NCI-H2196 treated with DMSO at 0.1 percent for 48 hours (cell line): ENCODE measurements at regions not wholly inside any gene's neighbourhood (a gene's known extent, or its start where the extent isn't known, plus 50 kb on each side); places are given as distances from the start of the nearest gene placed in this dataset.

Source experiments
- DNase-seq: peaks from one replicate; lab custom pipeline; 2025; ENCODE audit not compliant: unreplicated experiment; lab: John Stamatoyannopoulos, UW

DNA sequence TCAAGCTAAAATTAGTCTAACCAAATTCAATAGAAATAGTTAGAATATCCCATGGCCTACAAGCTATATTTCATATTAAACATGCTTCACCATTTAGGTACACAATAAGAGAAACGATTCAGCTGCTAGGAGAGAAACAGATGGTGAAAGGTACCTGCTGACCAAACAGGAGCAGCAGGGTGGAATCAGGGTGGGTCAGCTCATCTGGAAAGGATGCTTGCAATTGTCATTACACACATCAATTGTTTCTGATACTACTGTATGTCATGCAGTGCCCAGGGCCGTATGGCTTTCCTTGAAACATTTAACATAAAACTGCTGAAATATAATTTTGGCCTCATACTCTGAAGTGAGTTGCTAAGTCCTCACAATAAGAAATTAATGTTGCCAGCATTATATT, 776.0 kb downstream of the DACH1 start:
- DNase-seq, result no peak

DNA sequence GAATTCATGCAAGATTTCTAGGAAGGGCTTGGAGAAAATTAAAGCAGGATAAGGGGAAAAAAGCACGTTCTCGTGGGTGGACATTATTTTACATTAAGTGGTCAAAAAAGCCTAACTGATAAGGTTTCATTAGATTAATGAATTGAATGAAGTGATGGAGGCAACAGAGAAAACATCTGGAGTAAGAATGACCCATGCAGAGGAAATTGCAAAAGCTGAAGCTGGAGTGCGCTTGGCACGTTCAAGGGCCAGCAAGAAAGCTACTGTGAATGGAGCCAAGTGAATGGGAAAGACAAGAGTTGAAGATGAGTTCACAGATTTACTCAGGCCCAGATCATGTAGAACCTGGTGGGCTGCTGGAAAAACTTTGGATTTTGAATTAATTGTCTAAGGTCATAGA, 777.9 kb downstream of the DACH1 start:
- DNase-seq, result no peak

DNA sequence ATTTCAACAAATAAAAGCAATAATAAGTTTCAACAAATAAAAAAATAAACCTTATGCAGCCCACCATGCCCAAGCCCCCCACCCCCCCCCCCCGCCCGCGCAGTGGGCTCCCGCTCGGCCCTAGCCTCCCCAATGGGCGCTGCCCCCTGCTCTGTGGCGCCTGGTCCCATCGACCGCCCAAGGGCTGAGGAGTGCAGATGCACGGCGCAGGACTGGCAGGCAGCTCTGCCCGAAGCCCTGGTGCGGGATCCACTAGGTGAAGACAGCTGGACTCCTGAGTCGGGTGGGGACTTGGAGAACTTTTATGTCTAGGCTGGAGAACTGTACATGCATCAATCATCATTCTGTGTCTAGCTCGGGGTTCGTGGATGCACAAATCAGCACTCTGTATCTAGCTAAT, 779.6 kb downstream of the DACH1 start:
- DNase-seq, result no peak

DNA sequence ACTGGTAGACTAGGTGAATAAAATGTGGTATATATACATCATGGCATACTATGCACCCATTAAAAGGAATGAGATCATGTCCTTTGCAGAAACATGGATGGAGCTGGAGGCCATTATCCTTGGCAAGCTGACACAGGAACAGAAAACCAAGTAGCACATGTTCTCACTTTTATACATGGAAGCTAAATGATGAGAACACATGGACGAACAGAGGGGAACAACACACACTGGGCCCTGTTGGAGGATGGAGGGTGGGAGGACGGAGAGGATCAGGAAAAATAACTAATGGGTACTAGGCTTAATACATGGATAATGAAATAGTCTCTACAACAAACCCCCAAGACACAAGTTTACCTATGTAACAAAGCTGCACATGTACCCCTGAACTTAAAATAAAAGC, 780.0 kb downstream of the DACH1 start:
- DNase-seq, result no peak

DNA sequence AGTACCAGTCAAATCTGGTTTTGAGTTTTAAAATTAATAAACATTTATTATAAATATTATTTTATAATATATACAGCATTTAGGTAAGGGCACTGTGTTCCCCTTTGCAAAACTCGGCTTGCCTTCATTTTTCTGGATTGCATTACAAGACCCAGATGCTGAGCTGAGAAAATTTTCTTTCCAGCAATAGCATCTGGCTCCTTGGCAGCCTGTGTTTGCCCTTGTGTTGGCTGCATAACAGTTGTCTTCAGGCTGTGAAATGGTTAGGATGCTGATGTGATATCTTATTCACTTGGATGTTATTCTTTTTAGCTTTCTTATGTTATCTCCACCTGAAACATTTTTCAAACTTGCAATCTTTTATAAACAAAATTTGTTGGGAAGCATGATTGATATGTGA, 784.4 kb downstream of the DACH1 start:
- DNase-seq, result no peak

DNA sequence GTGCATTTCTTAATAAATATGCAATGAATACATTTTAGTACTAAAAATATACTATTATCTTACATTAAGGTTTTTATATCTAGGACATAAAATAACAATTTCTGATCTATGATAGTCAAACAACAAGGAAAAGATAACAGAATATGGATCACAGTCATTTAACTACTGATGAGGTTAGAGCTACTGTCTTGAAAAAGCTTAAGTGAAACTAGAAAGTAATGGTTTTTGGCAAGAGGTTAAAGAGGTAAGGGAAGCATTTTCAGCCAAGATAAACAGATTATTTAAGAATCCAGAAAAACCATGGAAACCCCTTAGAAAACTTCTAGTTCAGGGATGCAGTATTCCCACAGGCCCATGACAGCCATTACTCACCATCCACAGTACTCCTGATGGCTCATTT, 787.4 kb downstream of the DACH1 start:
- no peak for DNase-seq

DNA sequence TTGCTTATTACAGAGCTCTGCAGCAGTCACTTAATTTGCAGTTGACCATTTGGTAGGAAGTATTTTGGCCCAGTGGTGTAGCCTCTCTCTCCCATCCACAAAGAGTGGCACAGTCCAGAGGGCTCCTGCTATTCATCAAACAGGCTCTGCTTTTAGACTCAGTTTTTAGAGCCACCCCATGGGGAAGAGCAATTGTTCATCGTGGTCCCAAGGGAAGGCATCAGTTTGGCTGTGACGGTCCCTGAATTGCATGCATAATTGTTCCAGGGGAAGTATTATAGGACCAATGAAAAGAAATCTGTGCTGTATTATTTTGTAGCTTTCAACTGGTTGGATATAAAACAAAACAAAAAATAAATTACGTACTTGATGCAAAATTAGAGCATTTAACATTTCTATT, 799.0 kb downstream of the DACH1 start:
- DNase-seq, result no peak

DNA sequence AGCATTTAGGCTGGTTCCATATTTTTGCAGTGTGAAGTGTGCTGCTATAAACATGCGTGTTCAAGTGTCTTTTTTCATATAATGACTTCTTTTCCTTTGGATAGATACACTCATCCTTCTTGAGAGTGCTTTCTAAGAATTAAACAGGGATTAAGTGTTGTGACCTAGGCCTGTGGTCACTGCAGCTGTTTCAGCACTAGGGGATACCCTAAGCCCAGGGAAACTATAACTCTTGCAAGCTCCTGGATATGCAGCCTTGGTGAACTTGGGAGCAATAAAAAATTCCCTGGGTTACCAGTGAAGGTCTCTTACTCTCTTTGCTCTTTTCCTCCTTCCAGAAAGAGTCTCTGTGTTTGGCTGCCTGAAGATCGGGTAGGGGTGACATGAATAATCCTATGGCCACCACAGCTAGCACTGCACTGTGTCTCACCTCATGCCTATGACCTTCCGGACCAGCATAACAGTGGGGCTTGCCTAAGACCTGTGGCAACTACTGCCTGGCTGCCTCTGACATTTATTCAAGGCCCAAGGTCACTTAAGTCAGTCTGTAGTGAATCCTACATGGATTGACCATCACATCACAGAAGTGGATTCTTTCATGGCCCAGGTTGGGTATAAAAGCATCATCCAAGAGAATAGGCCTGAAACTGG, 799.7 kb downstream of the DACH1 start:
- no peak for DNase-seq

DNA sequence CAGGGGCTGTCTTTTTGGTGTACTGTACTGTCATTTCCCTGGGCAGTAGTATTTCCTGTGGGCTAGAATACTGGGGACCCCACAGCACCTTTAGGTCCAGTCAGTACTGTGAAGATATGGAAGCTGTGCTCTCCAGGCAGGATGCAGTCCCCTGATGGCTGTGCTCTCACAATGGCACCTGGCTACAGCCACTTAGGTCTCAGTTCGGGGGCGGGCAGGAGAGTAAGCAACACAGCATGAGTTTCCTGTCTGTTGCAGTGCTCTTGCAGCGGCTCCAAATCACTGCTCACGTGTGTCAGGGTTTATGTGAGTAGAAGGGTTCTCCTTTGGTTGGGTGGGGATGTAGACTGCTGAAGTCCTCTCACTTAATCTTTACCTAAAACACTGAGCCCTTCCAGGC, 810.4 kb downstream of the DACH1 start:
- no peak for DNase-seq

DNA sequence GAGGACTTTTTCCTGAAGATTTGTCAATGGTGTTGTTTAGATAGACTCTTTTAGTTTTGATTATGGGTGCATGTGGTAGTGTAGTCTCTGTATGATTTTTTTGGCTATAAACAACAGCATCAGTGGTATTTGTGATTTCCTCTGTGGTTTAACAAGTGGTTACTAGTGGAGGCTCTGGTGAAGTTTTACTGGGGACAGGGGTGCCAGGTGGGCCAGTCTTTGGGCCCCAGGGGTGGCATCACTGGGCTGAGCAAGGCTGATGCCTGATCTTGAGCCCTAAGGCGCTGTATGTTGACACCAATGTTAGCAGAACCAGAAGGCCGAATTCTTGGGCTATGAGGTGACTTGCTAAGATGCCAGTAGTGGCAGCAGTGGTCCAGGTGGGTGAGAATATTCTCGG, 811.4 kb downstream of the DACH1 start:
- no peak for DNase-seq

DNA sequence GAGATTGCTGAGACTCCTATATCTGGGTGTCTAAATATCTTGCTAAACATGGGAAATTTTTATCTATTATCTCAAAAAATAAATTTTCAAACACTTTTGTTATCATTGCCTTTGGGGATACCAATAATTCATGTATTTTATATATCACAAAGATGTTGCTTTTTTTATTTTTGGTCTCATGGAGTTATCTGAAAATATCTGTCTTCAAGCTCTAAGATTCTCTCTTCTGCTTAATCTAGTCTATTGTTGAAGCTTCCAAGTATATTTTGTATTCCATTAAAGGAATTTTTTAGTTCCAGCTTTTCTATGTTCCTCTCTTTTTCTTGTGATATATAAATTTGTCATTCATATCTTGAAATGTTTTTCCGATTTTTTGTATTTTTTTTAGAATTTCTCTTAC, 812.0 kb downstream of the DACH1 start:
- DNase-seq, result no peak

DNA sequence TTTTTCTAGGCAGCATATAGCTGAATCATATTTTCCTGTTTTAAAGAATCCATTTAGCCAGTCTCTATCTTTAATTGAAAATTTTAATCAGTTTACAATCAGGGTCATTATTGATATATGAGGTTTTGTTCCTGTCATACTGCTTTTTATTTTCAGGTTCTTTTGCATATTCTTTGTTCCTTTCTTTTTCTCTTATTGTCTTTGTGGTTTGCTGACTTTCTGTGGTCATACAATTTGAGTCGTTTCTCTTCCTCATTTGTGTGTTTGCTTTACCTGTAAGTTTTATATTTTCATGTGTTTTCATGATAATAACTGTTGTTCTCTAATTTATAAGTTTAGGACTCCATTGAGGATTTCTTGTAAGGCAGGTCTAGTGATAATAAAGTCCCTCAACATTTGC, 812.6 kb downstream of the DACH1 start:
- DNase-seq, result no peak

DNA sequence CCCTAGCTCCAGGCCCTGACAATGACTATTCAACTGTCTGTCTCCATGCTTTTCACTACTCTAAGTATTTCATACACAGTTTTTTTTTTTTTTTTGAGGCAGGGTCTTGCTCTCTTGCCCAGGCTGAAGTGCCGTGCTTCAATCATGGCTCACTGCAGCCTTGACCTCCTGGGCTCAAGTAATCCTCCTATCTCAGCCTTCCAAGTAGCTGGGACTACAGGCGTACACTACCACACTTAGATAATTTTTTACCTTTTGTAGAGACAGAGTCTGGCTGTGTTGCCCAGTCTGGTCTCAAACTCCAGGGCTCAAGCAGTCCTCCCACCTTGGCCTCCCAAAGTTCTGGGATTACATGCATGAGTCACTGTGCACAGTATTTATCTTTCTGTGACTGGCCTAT, 815.4 kb downstream of the DACH1 start:
- DNase-seq, result no peak

DNA sequence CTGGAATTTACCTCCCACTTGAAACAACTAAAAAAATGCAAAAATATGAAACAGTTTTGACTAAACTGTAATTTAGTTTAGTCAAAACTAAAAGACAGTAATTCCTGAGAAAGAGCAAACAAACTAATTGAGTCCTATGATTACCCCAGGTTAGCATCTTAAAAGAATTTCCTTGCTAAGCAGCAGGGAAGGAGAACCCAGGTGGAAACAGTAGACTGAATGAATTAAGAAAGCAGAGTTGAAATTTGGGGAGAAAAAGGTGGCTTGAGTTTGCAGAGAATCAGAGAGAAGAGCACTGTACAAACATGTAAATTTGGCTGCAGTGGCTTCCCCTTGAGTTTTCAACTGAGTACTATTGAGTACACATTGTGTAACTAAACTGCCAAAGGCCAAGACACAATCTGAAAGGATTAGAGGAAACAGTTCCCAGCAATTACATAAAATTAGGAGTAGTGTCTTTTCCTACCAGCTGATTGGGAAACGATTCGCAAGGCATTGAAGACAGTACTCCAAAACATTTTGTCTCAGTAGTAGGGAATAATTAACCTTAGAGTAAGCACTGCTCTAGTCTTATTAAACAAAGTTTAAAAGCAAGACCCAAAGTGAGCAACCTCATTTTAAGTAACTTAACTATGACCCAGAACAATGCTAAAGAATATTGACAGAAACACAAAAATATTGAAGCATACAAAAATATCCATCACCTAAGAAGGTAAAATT, 820.5 kb downstream of the DACH1 start:
- DNase-seq, result no peak

DNA sequence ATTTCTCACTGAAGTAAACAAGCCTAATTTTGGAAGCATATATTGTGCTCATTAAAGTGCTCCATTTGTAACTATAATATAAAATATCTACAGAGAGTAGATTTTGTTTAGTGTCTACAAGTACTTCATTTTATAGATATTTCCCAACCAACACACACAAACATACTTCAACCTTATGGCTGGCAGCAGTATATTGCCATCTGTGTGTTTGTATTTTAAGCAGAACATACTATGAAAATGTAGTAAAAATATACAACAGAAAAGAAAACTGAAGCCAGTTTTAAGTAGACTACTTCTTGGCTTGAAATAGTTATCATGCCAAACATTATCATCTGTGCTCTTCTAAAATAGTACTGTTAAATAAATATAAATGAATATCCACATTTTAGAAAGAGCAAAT, 821.9 kb downstream of the DACH1 start:
- no peak for DNase-seq

DNA sequence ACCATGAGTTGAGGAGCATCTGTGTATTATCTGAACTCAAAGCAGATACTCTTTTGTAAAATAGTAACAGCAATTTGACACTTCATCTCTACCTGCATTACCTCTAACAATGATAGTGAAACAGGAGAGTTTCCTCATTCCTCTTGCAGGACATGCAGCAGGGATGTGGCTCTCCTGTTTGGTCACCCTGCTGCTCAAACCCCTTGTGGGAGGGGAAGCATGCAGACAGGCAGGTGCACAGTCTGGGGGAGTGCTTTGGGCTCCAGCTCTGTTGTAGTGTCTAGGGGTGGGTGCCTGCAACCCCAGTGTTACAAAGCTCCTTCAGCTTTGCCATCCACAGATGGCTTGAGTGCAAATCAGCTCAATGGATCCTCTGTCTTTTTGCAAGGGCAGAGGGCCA, 827.6 kb downstream of the DACH1 start:
- DNase-seq, result no peak

DNA sequence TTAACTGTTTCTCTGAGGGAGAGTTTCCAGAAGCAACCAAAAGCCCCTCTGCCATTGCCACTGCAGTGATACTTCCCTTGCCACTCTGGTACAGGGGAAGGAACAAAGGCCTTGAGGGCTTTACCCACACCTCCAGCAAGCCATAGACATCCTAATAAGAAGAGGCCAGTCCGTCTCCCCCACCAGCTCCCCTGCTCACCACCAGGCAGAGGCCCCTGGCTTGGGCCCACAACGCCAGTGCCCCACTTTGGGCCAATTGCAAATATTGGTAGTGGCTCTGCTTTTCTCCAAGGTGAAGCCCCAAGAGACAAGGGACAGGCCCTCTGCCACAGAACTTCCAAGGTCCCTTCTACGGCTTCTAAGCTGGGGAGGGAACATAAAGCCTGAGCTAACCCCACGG, 833.0 kb downstream of the DACH1 start:
- DNase-seq, result no peak

DNA sequence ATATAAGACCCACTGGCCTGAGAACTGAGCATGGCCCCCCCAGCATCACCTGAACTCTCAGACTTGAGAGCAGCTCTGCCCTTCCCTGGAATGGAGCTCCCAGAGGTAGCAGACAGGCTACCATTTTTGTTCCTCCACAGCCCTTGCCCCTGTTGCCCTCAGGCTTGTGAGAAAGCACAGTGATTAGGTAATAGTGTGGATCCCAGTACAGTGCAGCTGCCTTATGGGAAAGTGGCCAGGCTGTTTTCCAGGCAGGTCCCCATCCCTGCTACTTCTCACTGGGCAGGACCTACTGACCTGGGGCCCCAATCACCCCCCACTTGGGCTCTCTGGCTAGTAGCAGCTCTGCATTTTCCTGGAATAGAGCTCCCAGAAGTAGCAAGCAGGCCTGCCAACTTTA, 834.0 kb downstream of the DACH1 start:
- DNase-seq, result no peak

DNA sequence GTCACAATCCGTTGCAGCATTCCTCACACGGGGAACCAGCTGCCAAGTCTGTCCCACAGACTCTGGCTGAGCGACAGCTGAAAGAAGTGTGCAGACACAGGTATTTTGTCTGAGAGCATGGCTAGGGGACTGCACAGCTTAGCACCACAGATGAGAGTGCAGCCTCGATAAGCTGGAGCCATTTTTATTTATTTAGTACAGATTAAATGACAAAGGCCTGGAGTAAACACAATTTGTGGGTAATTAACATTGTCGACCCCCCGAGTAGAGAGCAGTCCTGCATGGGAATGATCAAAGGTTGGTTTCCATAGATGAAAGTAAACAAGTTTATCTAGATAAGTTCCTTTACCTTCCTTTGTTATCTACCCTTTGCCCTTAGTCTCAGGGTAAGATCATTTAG, 836.2 kb downstream of the DACH1 start:
- DNase-seq, result no peak

DNA sequence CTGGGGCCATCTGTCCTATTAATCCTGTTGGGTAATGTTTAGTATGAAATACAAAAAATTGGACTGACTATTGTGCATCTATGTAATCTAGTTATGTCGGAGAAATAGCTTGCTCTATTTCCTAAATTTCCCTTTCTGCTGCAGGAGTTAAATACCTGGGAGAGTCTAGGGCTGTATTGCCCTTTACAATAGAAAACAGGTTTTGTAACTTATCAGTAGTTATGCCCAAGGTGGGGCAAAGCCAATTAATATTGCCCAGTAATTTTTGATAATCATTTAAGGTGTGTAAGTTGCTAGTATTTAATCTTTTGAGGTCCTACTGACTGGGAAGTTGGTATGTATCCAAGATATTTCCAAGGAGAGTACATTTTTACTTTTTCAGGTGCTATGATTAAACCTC, 838.1 kb downstream of the DACH1 start:
- no peak for DNase-seq

DNA sequence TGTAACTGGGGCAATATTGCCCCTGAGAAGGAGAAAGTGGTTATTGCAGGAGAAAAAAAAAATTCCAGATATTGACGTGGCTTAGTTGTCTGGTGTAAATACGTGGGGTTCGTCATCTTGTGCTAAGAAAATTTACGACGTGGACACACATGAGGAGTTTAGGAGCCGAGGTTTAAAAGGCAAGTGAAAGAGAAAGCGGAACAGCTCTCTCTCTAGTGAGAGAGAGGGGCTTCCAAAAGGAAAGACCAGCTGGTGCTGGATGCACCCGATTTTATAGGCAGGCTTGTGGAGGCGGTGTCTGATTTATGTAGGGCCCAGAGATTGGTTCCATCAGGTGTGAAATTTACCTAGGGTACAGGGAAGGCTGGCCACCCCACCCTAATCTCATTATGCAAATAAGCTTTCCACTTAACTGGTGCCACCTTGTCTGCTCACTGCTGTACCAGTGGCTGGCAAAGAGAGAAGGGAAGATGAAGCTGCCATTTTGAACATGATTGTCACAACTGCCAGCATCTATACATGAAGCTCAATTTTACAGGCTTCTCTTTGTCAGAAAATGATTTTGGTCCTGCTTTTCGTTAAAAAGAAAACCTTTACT, 845.1 kb downstream of the DACH1 start:
- no peak for DNase-seq

DNA sequence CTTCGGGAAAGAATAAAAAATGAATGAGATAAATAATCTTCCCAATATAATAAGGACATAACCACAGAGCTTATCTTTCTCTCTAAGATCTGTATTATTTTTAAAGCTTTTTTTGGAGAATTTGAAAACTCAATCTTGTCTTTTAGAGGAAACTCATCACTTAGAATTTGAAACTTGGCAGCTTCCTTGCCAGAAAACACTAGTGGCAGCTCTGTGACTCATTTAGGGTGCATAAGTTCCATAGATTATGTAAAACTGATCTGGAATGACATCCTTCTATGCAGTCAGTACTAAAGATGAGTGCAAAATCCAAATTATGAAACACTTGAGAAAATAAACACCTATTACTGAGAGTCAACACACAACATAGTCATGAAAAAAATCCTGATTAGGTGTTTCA, 848.0 kb downstream of the DACH1 start:
- DNase-seq, result no peak

DNA sequence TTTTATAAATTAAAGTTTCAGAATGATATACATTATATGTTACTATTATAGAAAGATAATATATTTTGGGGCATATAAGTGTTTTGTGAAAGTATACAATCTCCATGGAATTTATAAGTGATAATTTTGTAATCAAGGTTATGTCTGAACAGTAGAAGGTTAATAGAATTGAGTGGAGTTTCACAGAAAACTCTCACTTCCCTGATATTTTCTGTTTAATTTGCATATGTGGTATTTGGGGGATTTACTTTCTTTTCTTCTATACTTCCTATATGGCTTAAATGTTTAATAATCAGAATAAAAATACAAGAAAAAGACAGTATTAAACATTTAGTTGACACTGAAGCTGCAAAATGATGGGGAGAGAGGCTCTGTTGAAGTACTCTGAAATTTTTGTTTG, 848.5 kb downstream of the DACH1 start:
- DNase-seq, result no peak
